ENCODE measurements at regions not wholly inside any gene's neighbourhood (a gene's known extent, or its start where the extent isn't known, plus 50 kb on each side); places are given as distances from the start of the nearest gene placed in this dataset.

GRCh38 chr4:170271723-170272122 is 182.0 kb upstream of the AADAT start:
- Histone ChIP-seq H3K27me3 (ENCODE audit: control insufficient read depth in 2 of 2, insufficient read depth in 2 of 2, low read length in 2 of 2) (no peaks in the 10 kb centered on the region), H2AFZ (ENCODE audit: low read depth, low read length) (no peak overlapping the region), H3K9me1 (replicated peaks; ENCODE audit: control insufficient read depth, extremely low read depth, insufficient read depth, low read length) (no peaks in the 10 kb centered on the region), H3K4me1 (ENCODE audit: control insufficient read depth, extremely low read depth, insufficient read depth, low read length) (no peaks in the 10 kb centered on the region), H3K27ac (ENCODE audit: insufficient read depth, low read depth, low read length) (no peak overlapping the region), H4K20me1 (replicated peaks; ENCODE audit: control insufficient read depth, extremely low read depth, insufficient read depth, low read length) (no peaks in the 10 kb centered on the region), H3K9me3 (replicated peaks; ENCODE audit: control insufficient read depth, insufficient read depth, low read length) (peaks cover 2% of the 10 kb centered on the region), H3K4me2 (ENCODE audit: insufficient read depth, low read length) (no peak overlapping the region), H3K36me3 (ENCODE audit: control insufficient read depth in 2 of 2, extremely low read depth in 1 of 2, insufficient read depth in 2 of 2, low read length in 2 of 2) (no peaks in the 10 kb centered on the region), H3K4me3 (replicated peaks in 1 of 3; ENCODE audit: insufficient read depth in 1 of 3, low read depth in 1 of 3, low read length in 3 of 3) (no peak overlapping the region), H3K79me2 (ENCODE audit: control insufficient read depth, insufficient read depth, low read length) (no peaks in the 10 kb centered on the region), H3K9ac (replicated peaks; ENCODE audit: extremely low read depth, insufficient read depth, low read length) (no peak overlapping the region)
- BruUV-seq (replicated peaks): no TSS peak
- no peak for DNase-seq (ENCODE audit: low read depth, low spot score)
- FAIRE-seq: no peak
- ChIA-PET POLR2A (no interaction called here), CTCF (no interaction called here)
- intact Hi-C loops (cut with micrococcal nuclease) (no loop called here), dilution Hi-C loops (cut with MboI; ENCODE audit: extremely low pct_ligation_motif_present, low sequenced_read_pairs) (no loop called here)
- no peak for TF ChIP-seq JUN (IDR thresholded peaks at IDR 0.05; ENCODE audit: borderline replicate concordance, insufficient read depth, insufficient read length, low read depth)
- no peak for TF ChIP-seq MYC (IDR thresholded peaks at IDR 0.05; ENCODE audit: low read depth, low read length)
- TF ChIP-seq, protein P1, sequence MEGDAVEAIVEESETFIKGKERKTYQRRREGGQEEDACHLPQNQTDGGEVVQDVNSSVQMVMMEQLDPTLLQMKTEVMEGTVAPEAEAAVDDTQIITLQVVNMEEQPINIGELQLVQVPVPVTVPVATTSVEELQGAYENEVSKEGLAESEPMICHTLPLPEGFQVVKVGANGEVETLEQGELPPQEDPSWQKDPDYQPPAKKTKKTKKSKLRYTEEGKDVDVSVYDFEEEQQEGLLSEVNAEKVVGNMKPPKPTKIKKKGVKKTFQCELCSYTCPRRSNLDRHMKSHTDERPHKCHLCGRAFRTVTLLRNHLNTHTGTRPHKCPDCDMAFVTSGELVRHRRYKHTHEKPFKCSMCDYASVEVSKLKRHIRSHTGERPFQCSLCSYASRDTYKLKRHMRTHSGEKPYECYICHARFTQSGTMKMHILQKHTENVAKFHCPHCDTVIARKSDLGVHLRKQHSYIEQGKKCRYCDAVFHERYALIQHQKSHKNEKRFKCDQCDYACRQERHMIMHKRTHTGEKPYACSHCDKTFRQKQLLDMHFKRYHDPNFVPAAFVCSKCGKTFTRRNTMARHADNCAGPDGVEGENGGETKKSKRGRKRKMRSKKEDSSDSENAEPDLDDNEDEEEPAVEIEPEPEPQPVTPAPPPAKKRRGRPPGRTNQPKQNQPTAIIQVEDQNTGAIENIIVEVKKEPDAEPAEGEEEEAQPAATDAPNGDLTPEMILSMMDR (IDR thresholded peaks at IDR 0.05; ENCODE audit: extremely low read depth in 1 of 2, insufficient read depth in 1 of 2, low read depth in 1 of 2, low read length in 2 of 2): no peak
- no peak for TF ChIP-seq GATA2 (IDR thresholded peaks at IDR 0.05; ENCODE audit: insufficient read depth, insufficient read length, low read depth, low read length)
- TF ChIP-seq FOS (IDR thresholded peaks at IDR 0.05; ENCODE audit: borderline replicate concordance, insufficient read depth, low read length): no peak
- TF ChIP-seq POLR2AphosphoS5 (IDR thresholded peaks at IDR 0.05; ENCODE audit: insufficient read depth, low read depth, low read length): no peak
- TF ChIP-seq MAX (IDR thresholded peaks at IDR 0.05; ENCODE audit: insufficient read depth, insufficient read length): no peak
- no peak for TF ChIP-seq EZH2 (IDR thresholded peaks at IDR 0.05; ENCODE audit: borderline replicate concordance, low read depth, low read length, severe bottlenecking)
- no peak for TF ChIP-seq POLR2A (IDR thresholded peaks at IDR 0.05; ENCODE audit: low read depth, low read length)
